Loucy (cell line): ENCODE measurements at regions not wholly inside any gene's neighbourhood (a gene's known extent, or its start where the extent isn't known, plus 50 kb on each side); places are given as distances from the start of the nearest gene placed in this dataset.

Source experiments
- EZH2phosphoT487 ChIP-seq: fragments of 200-600 bp; IDR thresholded peaks from 2 replicates; pipeline ENCODE4 v1.6.1; 2018; ENCODE audit warnings: antibody characterized with exemption, mild to moderate bottlenecking, moderate library complexity, borderline replicate concordance
- TF ChIP-seq, protein P1 (sequence below): fragments of 200-600 bp; sonication (generic); conservative IDR thresholded peaks from 2 replicates; pipeline ENCODE4 v1.5.1; 2014; ENCODE audit warnings: mild to moderate bottlenecking, antibody characterized with exemption, low read length

DNA sequence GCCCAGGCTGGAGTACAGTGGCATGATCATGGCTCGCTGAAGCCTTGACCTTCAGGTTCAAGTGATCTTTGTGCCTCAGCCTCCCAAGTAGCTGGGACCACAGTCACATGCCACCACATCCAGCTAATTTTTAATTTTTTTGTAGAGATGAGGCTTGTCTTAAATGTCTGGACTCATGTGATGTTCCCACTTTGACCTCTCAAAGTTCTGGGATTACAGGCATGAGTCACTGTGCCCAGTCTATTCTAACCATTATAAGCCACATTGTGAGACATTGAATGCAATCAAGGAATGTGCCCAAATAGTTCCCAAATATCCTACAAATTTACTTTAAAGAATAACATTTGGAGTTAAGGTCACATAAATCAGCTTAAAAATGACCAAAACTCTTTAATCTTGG, 130.7 kb upstream of the ARID2 start:
- TF ChIP-seq, protein P1, sequence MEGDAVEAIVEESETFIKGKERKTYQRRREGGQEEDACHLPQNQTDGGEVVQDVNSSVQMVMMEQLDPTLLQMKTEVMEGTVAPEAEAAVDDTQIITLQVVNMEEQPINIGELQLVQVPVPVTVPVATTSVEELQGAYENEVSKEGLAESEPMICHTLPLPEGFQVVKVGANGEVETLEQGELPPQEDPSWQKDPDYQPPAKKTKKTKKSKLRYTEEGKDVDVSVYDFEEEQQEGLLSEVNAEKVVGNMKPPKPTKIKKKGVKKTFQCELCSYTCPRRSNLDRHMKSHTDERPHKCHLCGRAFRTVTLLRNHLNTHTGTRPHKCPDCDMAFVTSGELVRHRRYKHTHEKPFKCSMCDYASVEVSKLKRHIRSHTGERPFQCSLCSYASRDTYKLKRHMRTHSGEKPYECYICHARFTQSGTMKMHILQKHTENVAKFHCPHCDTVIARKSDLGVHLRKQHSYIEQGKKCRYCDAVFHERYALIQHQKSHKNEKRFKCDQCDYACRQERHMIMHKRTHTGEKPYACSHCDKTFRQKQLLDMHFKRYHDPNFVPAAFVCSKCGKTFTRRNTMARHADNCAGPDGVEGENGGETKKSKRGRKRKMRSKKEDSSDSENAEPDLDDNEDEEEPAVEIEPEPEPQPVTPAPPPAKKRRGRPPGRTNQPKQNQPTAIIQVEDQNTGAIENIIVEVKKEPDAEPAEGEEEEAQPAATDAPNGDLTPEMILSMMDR: no peak
- TF ChIP-seq EZH2phosphoT487: no peak
